ENCODE measurements at regions not wholly inside any gene's neighbourhood (a gene's known extent, or its start where the extent isn't known, plus 50 kb on each side); places are given as distances from the start of the nearest gene placed in this dataset.

DNA sequence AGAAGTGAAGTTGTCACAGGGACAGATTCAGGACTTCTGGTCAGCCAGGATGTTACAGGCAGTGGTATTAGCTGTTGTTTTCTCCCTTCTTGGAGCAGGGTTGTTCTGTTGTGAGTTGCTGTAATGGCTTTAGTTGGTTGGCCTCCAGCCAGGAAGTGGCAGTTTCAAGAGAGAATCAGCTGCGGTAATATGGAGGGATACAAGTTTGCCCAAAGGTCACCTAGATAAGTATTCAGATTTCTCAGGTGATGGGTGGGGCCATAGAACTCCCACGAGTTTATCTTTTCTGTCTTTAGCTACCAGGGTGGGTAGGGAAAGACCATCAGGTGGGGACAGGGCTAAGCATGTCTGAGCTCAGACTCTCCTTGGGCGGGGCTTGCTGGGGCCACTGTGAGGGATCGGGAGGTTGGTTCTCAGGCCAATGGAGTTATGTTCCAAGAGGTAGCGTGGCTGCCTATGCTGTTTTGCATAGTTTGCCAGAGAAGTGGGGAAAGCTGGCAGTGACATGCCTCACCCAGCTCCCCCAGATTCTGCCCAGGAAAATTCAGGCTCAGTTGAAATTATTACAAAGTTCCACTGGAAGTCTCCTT, 640.4 kb upstream of the CHAC2 start:
- TF ChIP-seq YY1 (tag by site-specific recombination; IDR thresholded peaks at IDR 0.05) = no peak
- TF ChIP-seq, protein P1, sequence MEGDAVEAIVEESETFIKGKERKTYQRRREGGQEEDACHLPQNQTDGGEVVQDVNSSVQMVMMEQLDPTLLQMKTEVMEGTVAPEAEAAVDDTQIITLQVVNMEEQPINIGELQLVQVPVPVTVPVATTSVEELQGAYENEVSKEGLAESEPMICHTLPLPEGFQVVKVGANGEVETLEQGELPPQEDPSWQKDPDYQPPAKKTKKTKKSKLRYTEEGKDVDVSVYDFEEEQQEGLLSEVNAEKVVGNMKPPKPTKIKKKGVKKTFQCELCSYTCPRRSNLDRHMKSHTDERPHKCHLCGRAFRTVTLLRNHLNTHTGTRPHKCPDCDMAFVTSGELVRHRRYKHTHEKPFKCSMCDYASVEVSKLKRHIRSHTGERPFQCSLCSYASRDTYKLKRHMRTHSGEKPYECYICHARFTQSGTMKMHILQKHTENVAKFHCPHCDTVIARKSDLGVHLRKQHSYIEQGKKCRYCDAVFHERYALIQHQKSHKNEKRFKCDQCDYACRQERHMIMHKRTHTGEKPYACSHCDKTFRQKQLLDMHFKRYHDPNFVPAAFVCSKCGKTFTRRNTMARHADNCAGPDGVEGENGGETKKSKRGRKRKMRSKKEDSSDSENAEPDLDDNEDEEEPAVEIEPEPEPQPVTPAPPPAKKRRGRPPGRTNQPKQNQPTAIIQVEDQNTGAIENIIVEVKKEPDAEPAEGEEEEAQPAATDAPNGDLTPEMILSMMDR (tag by site-specific recombination; IDR thresholded peaks at IDR 0.05) = no peak
- TF ChIP-seq, protein P2, sequence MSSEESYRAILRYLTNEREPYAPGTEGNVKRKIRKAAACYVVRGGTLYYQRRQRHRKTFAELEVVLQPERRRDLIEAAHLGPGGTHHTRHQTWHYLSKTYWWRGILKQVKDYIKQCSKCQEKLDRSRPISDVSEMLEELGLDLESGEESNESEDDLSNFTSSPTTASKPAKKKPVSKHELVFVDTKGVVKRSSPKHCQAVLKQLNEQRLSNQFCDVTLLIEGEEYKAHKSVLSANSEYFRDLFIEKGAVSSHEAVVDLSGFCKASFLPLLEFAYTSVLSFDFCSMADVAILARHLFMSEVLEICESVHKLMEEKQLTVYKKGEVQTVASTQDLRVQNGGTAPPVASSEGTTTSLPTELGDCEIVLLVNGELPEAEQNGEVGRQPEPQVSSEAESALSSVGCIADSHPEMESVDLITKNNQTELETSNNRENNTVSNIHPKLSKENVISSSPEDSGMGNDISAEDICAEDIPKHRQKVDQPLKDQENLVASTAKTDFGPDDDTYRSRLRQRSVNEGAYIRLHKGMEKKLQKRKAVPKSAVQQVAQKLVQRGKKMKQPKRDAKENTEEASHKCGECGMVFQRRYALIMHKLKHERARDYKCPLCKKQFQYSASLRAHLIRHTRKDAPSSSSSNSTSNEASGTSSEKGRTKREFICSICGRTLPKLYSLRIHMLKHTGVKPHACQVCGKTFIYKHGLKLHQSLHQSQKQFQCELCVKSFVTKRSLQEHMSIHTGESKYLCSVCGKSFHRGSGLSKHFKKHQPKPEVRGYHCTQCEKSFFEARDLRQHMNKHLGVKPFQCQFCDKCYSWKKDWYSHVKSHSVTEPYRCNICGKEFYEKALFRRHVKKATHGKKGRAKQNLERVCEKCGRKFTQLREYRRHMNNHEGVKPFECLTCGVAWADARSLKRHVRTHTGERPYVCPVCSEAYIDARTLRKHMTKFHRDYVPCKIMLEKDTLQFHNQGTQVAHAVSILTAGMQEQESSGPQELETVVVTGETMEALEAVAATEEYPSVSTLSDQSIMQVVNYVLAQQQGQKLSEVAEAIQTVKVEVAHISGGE (tag by site-specific recombination; conservative IDR thresholded peaks at IDR 0.05; ENCODE audit: low read depth) = no peak
- no peak for TF ChIP-seq ZNF76 (tag by site-specific recombination; IDR thresholded peaks at IDR 0.05; ENCODE audit: borderline replicate concordance, low read depth)
- TF ChIP-seq ZNF843 (tag by site-specific recombination; IDR thresholded peaks at IDR 0.05) = no peak
- no peak for TF ChIP-seq BCL11A (tag by site-specific recombination; IDR thresholded peaks at IDR 0.05; ENCODE audit: low read depth)
- TF ChIP-seq ZNF23 (tag by site-specific recombination; IDR thresholded peaks at IDR 0.05; ENCODE audit: borderline replicate concordance) = no peak
- TF ChIP-seq ZNF549 (tag by site-specific recombination; IDR thresholded peaks at IDR 0.05) = no peak
- TF ChIP-seq, protein P3, sequence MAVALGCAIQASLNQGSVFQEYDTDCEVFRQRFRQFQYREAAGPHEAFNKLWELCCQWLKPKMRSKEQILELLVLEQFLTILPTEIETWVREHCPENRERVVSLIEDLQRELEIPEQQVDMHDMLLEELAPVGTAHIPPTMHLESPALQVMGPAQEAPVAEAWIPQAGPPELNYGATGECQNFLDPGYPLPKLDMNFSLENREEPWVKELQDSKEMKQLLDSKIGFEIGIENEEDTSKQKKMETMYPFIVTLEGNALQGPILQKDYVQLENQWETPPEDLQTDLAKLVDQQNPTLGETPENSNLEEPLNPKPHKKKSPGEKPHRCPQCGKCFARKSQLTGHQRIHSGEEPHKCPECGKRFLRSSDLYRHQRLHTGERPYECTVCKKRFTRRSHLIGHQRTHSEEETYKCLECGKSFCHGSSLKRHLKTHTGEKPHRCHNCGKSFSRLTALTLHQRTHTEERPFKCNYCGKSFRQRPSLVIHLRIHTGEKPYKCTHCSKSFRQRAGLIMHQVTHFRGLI (tag by site-specific recombination; IDR thresholded peaks at IDR 0.05) = no peak
- TF ChIP-seq SP2 (tag by site-specific recombination; IDR thresholded peaks at IDR 0.05) = no peak
- TF ChIP-seq ZNF24 (tag by site-specific recombination; IDR thresholded peaks at IDR 0.05) = no peak
- no peak for TF ChIP-seq KLF9 (tag by site-specific recombination; IDR thresholded peaks at IDR 0.05; ENCODE audit: low read depth)
- TF ChIP-seq, protein P4, sequence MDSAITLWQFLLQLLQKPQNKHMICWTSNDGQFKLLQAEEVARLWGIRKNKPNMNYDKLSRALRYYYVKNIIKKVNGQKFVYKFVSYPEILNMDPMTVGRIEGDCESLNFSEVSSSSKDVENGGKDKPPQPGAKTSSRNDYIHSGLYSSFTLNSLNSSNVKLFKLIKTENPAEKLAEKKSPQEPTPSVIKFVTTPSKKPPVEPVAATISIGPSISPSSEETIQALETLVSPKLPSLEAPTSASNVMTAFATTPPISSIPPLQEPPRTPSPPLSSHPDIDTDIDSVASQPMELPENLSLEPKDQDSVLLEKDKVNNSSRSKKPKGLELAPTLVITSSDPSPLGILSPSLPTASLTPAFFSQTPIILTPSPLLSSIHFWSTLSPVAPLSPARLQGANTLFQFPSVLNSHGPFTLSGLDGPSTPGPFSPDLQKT (IDR thresholded peaks at IDR 0.05; ENCODE audit: borderline replicate concordance, low read depth, low read length) = no peak
